ENCODE measurements at regions not wholly inside any gene's neighbourhood (a gene's known extent, or its start where the extent isn't known, plus 50 kb on each side); places are given as distances from the start of the nearest gene placed in this dataset.

DNA sequence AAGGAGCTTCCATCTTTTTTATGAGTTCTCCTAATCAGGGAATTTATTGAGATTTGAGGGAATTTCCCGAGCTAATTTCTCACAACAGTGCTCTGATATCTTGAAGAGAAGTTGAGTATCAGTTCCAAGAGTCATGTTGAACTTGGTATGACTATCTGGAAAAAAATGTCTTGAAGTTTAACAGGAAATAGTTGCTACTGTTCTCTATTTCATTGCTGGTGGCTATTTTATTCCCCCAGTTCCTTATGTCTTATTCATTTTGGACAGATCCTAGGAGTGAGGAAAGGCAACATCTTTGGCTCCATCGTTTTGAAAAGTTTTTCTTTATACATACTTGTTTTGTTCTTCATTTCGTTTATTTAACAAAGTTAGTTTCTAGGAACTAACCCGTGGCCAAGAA, 307.8 kb upstream of the AGTR1 start:
- H3K4me2 ChIP-seq (ENCODE audit: control insufficient read depth, extremely low read depth, insufficient read depth, low read depth, low read length): no peak overlapping the region
- TF ChIP-seq EZH2 (IDR thresholded peaks at IDR 0.05; ENCODE audit: low read length): no peak
- DNase-seq (ENCODE audit: low read depth, low spot score) (no peak), FAIRE-seq (no peak)
- dilution Hi-C loops (cut with MboI; ENCODE audit: extremely low pct_ligation_motif_present, low sequenced_read_pairs): no loop called here
- H3K4me1 ChIP-seq (ENCODE audit: control insufficient read depth, extremely low read depth, insufficient read depth, low read length): no peaks in the 10 kb centered on the region
- no peaks in the 10 kb centered on the region for H3K27me3 ChIP-seq (ENCODE audit: control insufficient read depth, extremely low read depth, insufficient read depth, low read length)
- H3K9ac ChIP-seq (ENCODE audit: control insufficient read depth, extremely low read depth, insufficient read depth, low read length): no peak overlapping the region
- no peaks in the 10 kb centered on the region for H4K20me1 ChIP-seq (ENCODE audit: control insufficient read depth, extremely low read depth, insufficient read depth, low read length)
- H3K9me1 ChIP-seq (ENCODE audit: control insufficient read depth, extremely low read depth, insufficient read depth, low read length): no peaks in the 10 kb centered on the region
- no peaks in the 10 kb centered on the region for H3K9me3 ChIP-seq (ENCODE audit: control insufficient read depth, low read depth, low read length)
- no peak overlapping the region for H3K27ac ChIP-seq (ENCODE audit: control insufficient read depth, insufficient read depth, low read length)
- H3K4me3 ChIP-seq (ENCODE audit: control insufficient read depth in 2 of 3, extremely low read depth in 1 of 3, insufficient read depth in 2 of 3, low read depth in 1 of 3, low read length in 3 of 3): no peak overlapping the region
- H2AFZ ChIP-seq (ENCODE audit: control insufficient read depth, low read length): no peak overlapping the region
- H3K36me3 ChIP-seq (ENCODE audit: control insufficient read depth in 2 of 2, extremely low read depth in 1 of 2, insufficient read depth in 2 of 2, low read length in 2 of 2): no peaks in the 10 kb centered on the region
- no peaks in the 10 kb centered on the region for H3K79me2 ChIP-seq (ENCODE audit: control insufficient read depth, insufficient read depth, low read length)

DNA sequence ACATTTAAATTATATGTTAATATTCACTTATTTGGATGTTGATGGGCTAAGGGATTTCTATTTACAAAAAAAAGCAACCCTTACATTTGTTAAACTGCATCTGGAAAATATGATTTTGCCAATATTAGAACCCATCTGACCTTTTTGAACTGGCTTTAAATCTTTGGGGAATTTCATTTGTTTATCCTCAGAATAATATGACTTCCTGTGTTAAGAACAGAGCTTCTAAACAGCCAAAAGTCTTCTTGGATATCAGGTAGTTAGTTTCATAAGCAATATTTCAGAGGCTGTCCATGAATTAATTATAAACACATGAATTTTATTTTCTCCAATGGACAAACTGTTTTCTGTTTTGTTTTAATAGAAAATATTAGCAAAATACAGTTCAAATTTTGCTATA, 301.9 kb upstream of the AGTR1 start:
- no peak overlapping the region for H2AFZ ChIP-seq (ENCODE audit: control insufficient read depth, low read length)
- H3K4me2 ChIP-seq (ENCODE audit: control insufficient read depth, extremely low read depth, insufficient read depth, low read depth, low read length): no peak overlapping the region
- no peak for DNase-seq (ENCODE audit: low read depth, low spot score)
- no peaks in the 10 kb centered on the region for H4K20me1 ChIP-seq (ENCODE audit: control insufficient read depth, extremely low read depth, insufficient read depth, low read length)
- no peaks in the 10 kb centered on the region for H3K36me3 ChIP-seq (ENCODE audit: control insufficient read depth in 2 of 2, extremely low read depth in 1 of 2, insufficient read depth in 2 of 2, low read length in 2 of 2)
- no peaks in the 10 kb centered on the region for H3K9me1 ChIP-seq (ENCODE audit: control insufficient read depth, extremely low read depth, insufficient read depth, low read length)
- H3K27me3 ChIP-seq (ENCODE audit: control insufficient read depth, extremely low read depth, insufficient read depth, low read length): no peaks in the 10 kb centered on the region
- no peak overlapping the region for H3K9ac ChIP-seq (ENCODE audit: control insufficient read depth, extremely low read depth, insufficient read depth, low read length)
- no peak for FAIRE-seq
- no peak overlapping the region for H3K4me3 ChIP-seq (ENCODE audit: control insufficient read depth in 2 of 3, extremely low read depth in 1 of 3, insufficient read depth in 2 of 3, low read depth in 1 of 3, low read length in 3 of 3)
- no peak for TF ChIP-seq EZH2 (IDR thresholded peaks at IDR 0.05; ENCODE audit: low read length)
- TF ChIP-seq, protein P1, sequence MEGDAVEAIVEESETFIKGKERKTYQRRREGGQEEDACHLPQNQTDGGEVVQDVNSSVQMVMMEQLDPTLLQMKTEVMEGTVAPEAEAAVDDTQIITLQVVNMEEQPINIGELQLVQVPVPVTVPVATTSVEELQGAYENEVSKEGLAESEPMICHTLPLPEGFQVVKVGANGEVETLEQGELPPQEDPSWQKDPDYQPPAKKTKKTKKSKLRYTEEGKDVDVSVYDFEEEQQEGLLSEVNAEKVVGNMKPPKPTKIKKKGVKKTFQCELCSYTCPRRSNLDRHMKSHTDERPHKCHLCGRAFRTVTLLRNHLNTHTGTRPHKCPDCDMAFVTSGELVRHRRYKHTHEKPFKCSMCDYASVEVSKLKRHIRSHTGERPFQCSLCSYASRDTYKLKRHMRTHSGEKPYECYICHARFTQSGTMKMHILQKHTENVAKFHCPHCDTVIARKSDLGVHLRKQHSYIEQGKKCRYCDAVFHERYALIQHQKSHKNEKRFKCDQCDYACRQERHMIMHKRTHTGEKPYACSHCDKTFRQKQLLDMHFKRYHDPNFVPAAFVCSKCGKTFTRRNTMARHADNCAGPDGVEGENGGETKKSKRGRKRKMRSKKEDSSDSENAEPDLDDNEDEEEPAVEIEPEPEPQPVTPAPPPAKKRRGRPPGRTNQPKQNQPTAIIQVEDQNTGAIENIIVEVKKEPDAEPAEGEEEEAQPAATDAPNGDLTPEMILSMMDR (optimal IDR thresholded peaks at IDR 0.05 in 1 of 3, IDR thresholded peaks at IDR 0.05 in 1 of 3, conservative IDR thresholded peaks at IDR 0.05 in 1 of 3; ENCODE audit: extremely low read depth in 1 of 3, insufficient read depth in 2 of 3, low read length in 3 of 3): no peak
- H3K79me2 ChIP-seq (ENCODE audit: control insufficient read depth, insufficient read depth, low read length): no peaks in the 10 kb centered on the region
- H3K4me1 ChIP-seq (ENCODE audit: control insufficient read depth, extremely low read depth, insufficient read depth, low read length): no peaks in the 10 kb centered on the region
- H3K9me3 ChIP-seq (ENCODE audit: control insufficient read depth, low read depth, low read length): no peaks in the 10 kb centered on the region
- dilution Hi-C loops (cut with MboI; ENCODE audit: extremely low pct_ligation_motif_present, low sequenced_read_pairs): no loop called here
- H3K27ac ChIP-seq (ENCODE audit: control insufficient read depth, insufficient read depth, low read length): no peak overlapping the region

DNA sequence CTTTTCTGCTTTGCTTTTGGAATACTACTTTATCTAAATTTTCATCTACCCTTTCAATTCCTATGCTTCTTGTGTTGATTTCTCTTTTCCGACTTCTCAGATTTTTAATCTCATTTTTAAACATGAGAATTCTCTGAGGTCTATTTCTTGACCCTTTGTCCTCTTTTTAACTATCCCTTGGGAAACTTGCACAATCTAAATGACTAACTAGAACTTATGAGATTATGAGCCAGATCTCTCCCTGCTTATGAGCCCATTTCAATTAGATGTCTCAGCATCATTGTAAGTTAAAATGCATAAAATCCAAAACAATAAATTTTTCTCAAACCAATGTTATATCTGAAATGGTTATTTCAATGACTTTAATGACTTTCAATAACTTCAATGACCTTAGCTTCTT, 296.9 kb upstream of the AGTR1 start:
- Histone ChIP-seq H3K79me2 (ENCODE audit: control insufficient read depth, insufficient read depth, low read length) (no peaks in the 10 kb centered on the region), H3K4me3 (ENCODE audit: control insufficient read depth in 2 of 3, extremely low read depth in 1 of 3, insufficient read depth in 2 of 3, low read depth in 1 of 3, low read length in 3 of 3) (no peak overlapping the region), H3K27me3 (ENCODE audit: control insufficient read depth, extremely low read depth, insufficient read depth, low read length) (no peaks in the 10 kb centered on the region), H3K36me3 (ENCODE audit: control insufficient read depth in 2 of 2, extremely low read depth in 1 of 2, insufficient read depth in 2 of 2, low read length in 2 of 2) (no peaks in the 10 kb centered on the region), H3K9me3 (ENCODE audit: control insufficient read depth, low read depth, low read length) (no peaks in the 10 kb centered on the region), H3K27ac (ENCODE audit: control insufficient read depth, insufficient read depth, low read length) (no peak overlapping the region), H4K20me1 (ENCODE audit: control insufficient read depth, extremely low read depth, insufficient read depth, low read length) (no peaks in the 10 kb centered on the region), H3K9me1 (ENCODE audit: control insufficient read depth, extremely low read depth, insufficient read depth, low read length) (no peaks in the 10 kb centered on the region), H3K9ac (ENCODE audit: control insufficient read depth, extremely low read depth, insufficient read depth, low read length) (no peak overlapping the region), H2AFZ (ENCODE audit: control insufficient read depth, low read length) (no peak overlapping the region), H3K4me1 (ENCODE audit: control insufficient read depth, extremely low read depth, insufficient read depth, low read length) (no peaks in the 10 kb centered on the region), H3K4me2 (ENCODE audit: control insufficient read depth, extremely low read depth, insufficient read depth, low read depth, low read length) (no peak overlapping the region)
- FAIRE-seq (no peak), DNase-seq (ENCODE audit: low read depth, low spot score) (no peak)
- dilution Hi-C loops (cut with MboI; ENCODE audit: extremely low pct_ligation_motif_present, low sequenced_read_pairs): no loop called here
- TF ChIP-seq, protein P1 (optimal IDR thresholded peaks at IDR 0.05 in 1 of 3, IDR thresholded peaks at IDR 0.05 in 1 of 3, conservative IDR thresholded peaks at IDR 0.05 in 1 of 3; ENCODE audit: extremely low read depth in 1 of 3, insufficient read depth in 2 of 3, low read length in 3 of 3): no peak
- no peak for TF ChIP-seq EZH2 (IDR thresholded peaks at IDR 0.05; ENCODE audit: low read length)

All from keratinocyte (primary cell).